Endodermal cell (in vitro differentiated cells): ENCODE measurements at regions not wholly inside any gene's neighbourhood (a gene's known extent, or its start where the extent isn't known, plus 50 kb on each side); places are given as distances from the start of the nearest gene placed in this dataset.

Experiments
- DNase-seq: peaks from one replicate; pipeline ENCODE4 v3.0.0-alpha.2; 2017
- H3K27ac ChIP-seq: 2 replicates; pipeline ENCODE4 v1.5.1; 2013; ENCODE audit warnings: mild to moderate bottlenecking, low read depth, low read length, moderate library complexity
- H3K27me3 ChIP-seq: 2 replicates; pipeline ENCODE4 v1.6.1; 2013; ENCODE audit warnings: mild to moderate bottlenecking, low read length, moderate library complexity; ENCODE audit not compliant: insufficient read depth, control insufficient read depth, poor library complexity, severe bottlenecking
- H3K36me3 ChIP-seq: 2 replicates; pipeline ENCODE4 v1.7.0; 2013; ENCODE audit warnings: mild to moderate bottlenecking, low read length, moderate library complexity; ENCODE audit not compliant: control insufficient read depth, insufficient read depth
- H3K4me1 ChIP-seq: one replicate; pipeline ENCODE4 v1.7.0; 2013; ENCODE audit warnings: low read length; ENCODE audit not compliant: control insufficient read depth, insufficient read depth
- H3K4me3 ChIP-seq: 2 replicates; pipeline ENCODE4 v1.5.1; 2013; ENCODE audit warnings: mild to moderate bottlenecking, low read length, moderate library complexity
- H3K9ac ChIP-seq: 2 replicates; pipeline ENCODE4 v1.6.1; 2013; ENCODE audit warnings: mild to moderate bottlenecking, low read length, moderate library complexity; ENCODE audit not compliant: poor library complexity, severe bottlenecking; ENCODE audit errors: extremely low read depth
- H3K9me3 ChIP-seq: 2 replicates; pipeline ENCODE4 v1.6.1; 2013; ENCODE audit warnings: mild to moderate bottlenecking, low read length, moderate library complexity; ENCODE audit not compliant: control insufficient read depth
- H3K27ac Mint-ChIP-seq: 2 replicates; pipeline ENCODE4 v1.8.0; 2020; ENCODE audit warnings: mixed read lengths
- H3K27me3 Mint-ChIP-seq: 2 replicates; pipeline ENCODE4 v1.8.0; 2021; ENCODE audit warnings: mild to moderate bottlenecking, mixed read lengths; ENCODE audit not compliant: insufficient read depth
- H3K36me3 Mint-ChIP-seq: 2 replicates; pipeline ENCODE4 v1.8.0; 2020; ENCODE audit warnings: low read depth, mixed read lengths
- H3K4me1 Mint-ChIP-seq: 2 replicates; pipeline ENCODE4 v1.8.0; 2020; ENCODE audit warnings: mixed read lengths
- H3K4me3 Mint-ChIP-seq: 2 replicates; pipeline ENCODE4 v1.8.0; 2020; ENCODE audit warnings: mild to moderate bottlenecking, moderate library complexity, mixed read lengths
- H3K9me3 Mint-ChIP-seq: 2 replicates; pipeline ENCODE4 v1.8.0; 2020; ENCODE audit warnings: mild to moderate bottlenecking, mixed read lengths
- WGBS, 2 experiments: methylation state at CpG; one replicate each; pipeline versions ENCODE4 v1.1.5 to v1.1.7; 2013; ENCODE audit warnings: missing lambda C conversion rate in 2 of 2, mixed read lengths in 1 of 2; ENCODE audit not compliant: insufficient coverage in 1 of 2, insufficient read length in 1 of 2; 5-methylcytosine and 5-hydroxymethylcytosine counted together
- TF ChIP-seq, protein P1 (sequence below): fragments of 200-600 bp; sonication (generic); conservative IDR thresholded peaks from 2 replicates; pipeline ENCODE4 v1.5.0; 2021; ENCODE audit warnings: antibody characterized with exemption, mild to moderate bottlenecking

DNA sequence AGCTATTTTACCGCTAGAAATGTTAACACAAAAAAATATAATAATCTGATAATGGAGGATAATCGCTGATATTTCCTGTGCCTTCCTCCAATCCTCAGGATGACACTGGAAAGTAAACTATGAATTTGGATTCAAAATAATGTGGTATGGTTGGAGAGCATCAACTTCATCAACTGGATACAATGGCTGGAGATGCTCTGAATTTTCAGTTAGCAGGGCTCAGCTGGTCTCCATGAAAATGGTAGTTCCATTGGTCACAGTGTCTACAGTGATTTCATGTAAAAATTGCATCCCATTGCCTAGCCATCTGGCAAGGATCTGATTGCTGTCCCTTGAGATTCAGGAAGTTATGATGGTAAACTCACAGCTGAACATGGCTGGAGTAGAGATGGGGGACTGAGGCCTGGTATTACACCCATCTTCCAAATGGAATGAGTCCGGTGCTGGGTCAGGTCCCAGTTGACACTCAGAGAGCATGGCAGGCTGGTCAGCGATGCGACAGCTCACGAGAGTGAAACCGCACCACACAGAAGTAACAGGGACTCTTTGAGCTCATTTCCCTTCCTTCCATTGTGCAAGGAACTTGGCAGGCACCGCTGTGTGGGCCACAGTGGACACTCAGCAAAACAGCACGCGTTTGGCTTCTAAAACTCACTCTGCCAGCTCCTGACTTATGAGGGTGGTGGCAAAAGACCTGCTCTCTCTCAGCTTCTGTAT, 142.4 kb upstream of the TNFAIP3 start:
- Mint-ChIP-seq H3K4me1 (peaks cover 7% of the 10 kb centered on the region), H3K27me3 (no peaks in the 10 kb centered on the region), H3K9me3 (no peaks in the 10 kb centered on the region), H3K36me3 (no peaks in the 10 kb centered on the region), H3K27ac (no peak overlapping the region), H3K4me3 (no peak overlapping the region)
- Histone ChIP-seq H3K27me3 (no peaks in the 10 kb centered on the region), H3K9ac (no peak overlapping the region), H3K36me3 (no peaks in the 10 kb centered on the region), H3K4me1 (no peaks in the 10 kb centered on the region), H3K9me3 (no peaks in the 10 kb centered on the region), H3K27ac (no peak overlapping the region), H3K4me3 (no peak overlapping the region)
- WGBS, 2 experiments = 92% methylated on average over 4 to 10 of the region's 10 CpGs
- TF ChIP-seq, protein P1, sequence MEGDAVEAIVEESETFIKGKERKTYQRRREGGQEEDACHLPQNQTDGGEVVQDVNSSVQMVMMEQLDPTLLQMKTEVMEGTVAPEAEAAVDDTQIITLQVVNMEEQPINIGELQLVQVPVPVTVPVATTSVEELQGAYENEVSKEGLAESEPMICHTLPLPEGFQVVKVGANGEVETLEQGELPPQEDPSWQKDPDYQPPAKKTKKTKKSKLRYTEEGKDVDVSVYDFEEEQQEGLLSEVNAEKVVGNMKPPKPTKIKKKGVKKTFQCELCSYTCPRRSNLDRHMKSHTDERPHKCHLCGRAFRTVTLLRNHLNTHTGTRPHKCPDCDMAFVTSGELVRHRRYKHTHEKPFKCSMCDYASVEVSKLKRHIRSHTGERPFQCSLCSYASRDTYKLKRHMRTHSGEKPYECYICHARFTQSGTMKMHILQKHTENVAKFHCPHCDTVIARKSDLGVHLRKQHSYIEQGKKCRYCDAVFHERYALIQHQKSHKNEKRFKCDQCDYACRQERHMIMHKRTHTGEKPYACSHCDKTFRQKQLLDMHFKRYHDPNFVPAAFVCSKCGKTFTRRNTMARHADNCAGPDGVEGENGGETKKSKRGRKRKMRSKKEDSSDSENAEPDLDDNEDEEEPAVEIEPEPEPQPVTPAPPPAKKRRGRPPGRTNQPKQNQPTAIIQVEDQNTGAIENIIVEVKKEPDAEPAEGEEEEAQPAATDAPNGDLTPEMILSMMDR = no peak
- no peak for DNase-seq

DNA sequence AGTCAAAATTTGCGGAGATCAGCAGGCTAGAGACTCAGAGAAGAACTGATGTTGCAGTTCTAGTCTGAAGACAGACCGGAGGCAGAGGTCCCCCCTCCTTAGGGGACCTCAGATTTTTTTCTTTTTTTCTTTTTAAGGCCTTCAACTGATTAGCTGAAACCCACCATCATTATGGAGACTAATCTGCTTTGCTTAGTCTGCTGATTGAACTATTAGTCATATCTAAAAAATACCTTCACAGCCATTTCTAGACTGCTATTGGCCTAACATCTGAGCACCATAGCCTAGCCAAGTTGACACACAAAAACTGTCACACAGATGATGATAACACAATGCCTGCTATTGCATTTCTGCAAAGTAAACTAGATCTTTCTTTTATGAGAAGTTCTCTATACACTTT, 141.1 kb upstream of the TNFAIP3 start:
- Mint-ChIP-seq H3K4me3 (no peak overlapping the region), H3K36me3 (no peaks in the 10 kb centered on the region), H3K9me3 (no peaks in the 10 kb centered on the region), H3K4me1 (peaks cover 7% of the 10 kb centered on the region), H3K27me3 (no peaks in the 10 kb centered on the region), H3K27ac (no peak overlapping the region)
- no peaks in the 10 kb centered on the region for H3K27me3 ChIP-seq
- H3K9ac ChIP-seq = no peak overlapping the region
- no peak for DNase-seq
- H3K27ac ChIP-seq = no peak overlapping the region
- WGBS, 2 experiments = 89% methylated on average over 2 of the region's 2 CpGs; no CpG with 5 or more reads in 1 of the 2 experiments
- no peaks in the 10 kb centered on the region for H3K4me1 ChIP-seq
- no peaks in the 10 kb centered on the region for H3K36me3 ChIP-seq
- no peak overlapping the region for H3K4me3 ChIP-seq
- no peaks in the 10 kb centered on the region for H3K9me3 ChIP-seq
- TF ChIP-seq, protein P1 = no peak

DNA sequence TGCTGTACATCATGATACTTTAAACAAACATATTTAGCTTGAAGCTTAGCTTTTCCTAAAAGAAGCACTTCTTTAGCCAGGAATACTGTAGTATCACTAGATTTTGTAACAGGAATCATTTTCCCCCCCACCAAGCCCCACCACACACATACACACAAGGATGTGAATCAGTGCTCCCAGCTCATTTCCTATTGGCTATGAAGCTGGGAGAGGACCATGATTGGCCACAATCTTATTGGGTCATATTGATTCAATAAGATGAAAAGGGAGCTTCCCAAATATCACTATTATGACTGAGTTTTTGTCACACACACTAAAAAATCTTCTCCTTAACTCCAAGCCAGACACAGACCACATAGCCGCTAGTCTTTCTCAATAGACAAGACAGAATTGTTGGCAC, 140.5 kb upstream of the TNFAIP3 start:
- TF ChIP-seq, protein P1 = no peak
- Mint-ChIP-seq H3K36me3 (no peaks in the 10 kb centered on the region), H3K4me1 (peaks cover 7% of the 10 kb centered on the region), H3K27ac (no peak overlapping the region), H3K27me3 (no peaks in the 10 kb centered on the region), H3K4me3 (no peak overlapping the region), H3K9me3 (no peaks in the 10 kb centered on the region)
- 100% methylated on average over 1 of the region's 1 CpG; no CpG with 5 or more reads in 1 of the 2 experiments for WGBS, 2 experiments
- Histone ChIP-seq H3K27ac (no peak overlapping the region), H3K27me3 (no peaks in the 10 kb centered on the region), H3K4me3 (no peak overlapping the region), H3K36me3 (no peaks in the 10 kb centered on the region), H3K9me3 (no peaks in the 10 kb centered on the region), H3K9ac (no peak overlapping the region), H3K4me1 (no peaks in the 10 kb centered on the region)
- DNase-seq = no peak
